Thyroid gland (tissue), 4 donors: ENCODE measurements at regions not wholly inside any gene's neighbourhood (a gene's known extent, or its start where the extent isn't known, plus 50 kb on each side); places are given as distances from the start of the nearest gene placed in this dataset.

ENCODE experiments used
- CTCF ChIP-seq, 6 experiments: fragments of 200-600 bp in 3 of 6; fragments of 450-650 bp in 3 of 6; sonication (generic) in 3 of 6; IDR thresholded peaks; one replicate each; pipeline ENCODE4 v1.5.1; 2016 to 2019; ENCODE audit warnings: antibody characterized with exemption in 6 of 6, mild to moderate bottlenecking in 2 of 6, inconsistent platforms in 1 of 6, moderate library complexity in 1 of 6
- POLR2A ChIP-seq, 2 donors: fragments of 450-650 bp; IDR thresholded peaks; one replicate each; pipeline ENCODE4 v1.6.1; 2017; ENCODE audit warnings: antibody characterized with exemption in 2 of 2, mild to moderate bottlenecking in 2 of 2, moderate library complexity in 1 of 2

- TF ChIP-seq CTCF (IDR thresholded peaks at IDR 0.05) (no peak), POLR2A (IDR thresholded peaks at IDR 0.05) (no peak)
These were observed 76.0 kb downstream of the UNC5CL start for GRCh38 chr6:40963019-40963418.
